NCI-H1436 (cell line): ENCODE measurements at regions not wholly inside any gene's neighbourhood (a gene's known extent, or its start where the extent isn't known, plus 50 kb on each side); places are given as distances from the start of the nearest gene placed in this dataset.
A peak's percentile ranks its signal among the peaks of the same experiment; 100 is the strongest.

ENCODE experiments used
- DNase-seq: peaks from one replicate; lab custom pipeline; 2025; lab: John Stamatoyannopoulos, UW

- DNase-seq = no peak
Observed at GRCh38 chr20:62562831-62563230, 79.5 kb upstream of the SLCO4A1 start.

- no peak for DNase-seq
Observed at GRCh38 chr20:62563561-62563960, 78.7 kb upstream of the SLCO4A1 start.

- DNase-seq = no peak
Observed at GRCh38 chr20:62564456-62565245, 77.7 kb upstream of the SLCO4A1 start.

- no peak for DNase-seq
Observed at GRCh38 chr20:62566266-62566665, 76.0 kb upstream of the SLCO4A1 start.

- no peak for DNase-seq
Observed at GRCh38 chr20:62566771-62567170, 75.5 kb upstream of the SLCO4A1 start.

GRCh38 chr20:62567246-62568044 lies 74.9 kb upstream of the SLCO4A1 start:
- no peak for DNase-seq

GRCh38 chr20:62568045-62568389 lies 74.3 kb upstream of the SLCO4A1 start:
- no peak for DNase-seq

GRCh38 chr20:62569615-62570014 lies 72.7 kb upstream of the SLCO4A1 start:
- no peak for DNase-seq

- DNase-seq = no peak
Observed at GRCh38 chr20:62570403-62570802, 71.9 kb upstream of the SLCO4A1 start.

GRCh38 chr20:62570897-62571668 lies 71.2 kb upstream of the SLCO4A1 start:
- DNase-seq = no peak

GRCh38 chr20:62571669-62572344 lies 70.5 kb upstream of the SLCO4A1 start:
- DNase-seq = no peak

- no peak for DNase-seq
Observed at GRCh38 chr20:62572980-62573379, 69.3 kb upstream of the SLCO4A1 start.

- no peak for DNase-seq
Observed at GRCh38 chr20:62573817-62574216, 68.5 kb upstream of the SLCO4A1 start.

- DNase-seq = no peak
Observed at GRCh38 chr20:62574230-62574993, 67.9 kb upstream of the SLCO4A1 start.

GRCh38 chr20:62575976-62576722 lies 66.2 kb upstream of the SLCO4A1 start:
- DNase-seq = no peak

- DNase-seq = no peak
Observed at GRCh38 chr20:62576815-62577489, 65.4 kb upstream of the SLCO4A1 start.

- DNase-seq = peak; percentile 43
Observed at GRCh38 chr20:62577490-62577836, 64.8 kb upstream of the SLCO4A1 start.

GRCh38 chr20:62578294-62578897 lies 63.9 kb upstream of the SLCO4A1 start:
- peak; percentile 21 for DNase-seq

GRCh38 chr20:62580052-62580451 lies 62.3 kb upstream of the SLCO4A1 start:
- no peak for DNase-seq

- no peak for DNase-seq
Observed at GRCh38 chr20:62580733-62581132, 61.6 kb upstream of the SLCO4A1 start.
